ENCODE measurements at regions not wholly inside any gene's neighbourhood (a gene's known extent, or its start where the extent isn't known, plus 50 kb on each side); places are given as distances from the start of the nearest gene placed in this dataset.

GRCh38 chr9:29217966-29218365 is 1644.7 kb upstream of the C9orf72 start:
- TF ChIP-seq YY1 (IDR thresholded peaks at IDR 0.05; ENCODE audit: insufficient read depth, insufficient read length): no peak
- no peak for TF ChIP-seq ZNF274 (IDR thresholded peaks at IDR 0.05; ENCODE audit: low read depth, low read length)

All from NT2/D1 (cell line).